ENCODE measurements at regions not wholly inside any gene's neighbourhood (a gene's known extent, or its start where the extent isn't known, plus 50 kb on each side); places are given as distances from the start of the nearest gene placed in this dataset.

- H3K79me2 ChIP-seq (ENCODE audit: insufficient read depth, low read depth): no peaks in the 10 kb centered on the region
- no peaks in the 10 kb centered on the region for H3K27me3 ChIP-seq (ENCODE audit: insufficient read depth, low read depth)
- no peaks in the 10 kb centered on the region for H4K20me1 ChIP-seq (ENCODE audit: insufficient read depth)
- no peak overlapping the region for H3K4me3 ChIP-seq (IDR thresholded peaks at IDR 0.05; ENCODE audit: insufficient read depth, low read depth, low read length)
- TF ChIP-seq, protein P1, sequence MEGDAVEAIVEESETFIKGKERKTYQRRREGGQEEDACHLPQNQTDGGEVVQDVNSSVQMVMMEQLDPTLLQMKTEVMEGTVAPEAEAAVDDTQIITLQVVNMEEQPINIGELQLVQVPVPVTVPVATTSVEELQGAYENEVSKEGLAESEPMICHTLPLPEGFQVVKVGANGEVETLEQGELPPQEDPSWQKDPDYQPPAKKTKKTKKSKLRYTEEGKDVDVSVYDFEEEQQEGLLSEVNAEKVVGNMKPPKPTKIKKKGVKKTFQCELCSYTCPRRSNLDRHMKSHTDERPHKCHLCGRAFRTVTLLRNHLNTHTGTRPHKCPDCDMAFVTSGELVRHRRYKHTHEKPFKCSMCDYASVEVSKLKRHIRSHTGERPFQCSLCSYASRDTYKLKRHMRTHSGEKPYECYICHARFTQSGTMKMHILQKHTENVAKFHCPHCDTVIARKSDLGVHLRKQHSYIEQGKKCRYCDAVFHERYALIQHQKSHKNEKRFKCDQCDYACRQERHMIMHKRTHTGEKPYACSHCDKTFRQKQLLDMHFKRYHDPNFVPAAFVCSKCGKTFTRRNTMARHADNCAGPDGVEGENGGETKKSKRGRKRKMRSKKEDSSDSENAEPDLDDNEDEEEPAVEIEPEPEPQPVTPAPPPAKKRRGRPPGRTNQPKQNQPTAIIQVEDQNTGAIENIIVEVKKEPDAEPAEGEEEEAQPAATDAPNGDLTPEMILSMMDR (conservative IDR thresholded peaks at IDR 0.05; ENCODE audit: low read depth, low read length): no peak
- H3K36me3 ChIP-seq (ENCODE audit: insufficient read depth): no peaks in the 10 kb centered on the region
- no peak overlapping the region for H3K4me2 ChIP-seq
- H2AFZ ChIP-seq (ENCODE audit: low read depth): no peak overlapping the region
- no peak overlapping the region for H3K27ac ChIP-seq
- no peaks in the 10 kb centered on the region for H3K4me1 ChIP-seq (ENCODE audit: low read depth, poor library complexity, severe bottlenecking)
- H3K9ac ChIP-seq: no peak overlapping the region
These were observed 159.6 kb downstream of the MFSD1 start for GRCh38 chr3:158961471-158961870.

- H2AFZ ChIP-seq (ENCODE audit: low read depth): no peak overlapping the region
- no peak overlapping the region for H3K4me2 ChIP-seq
These were observed 160.1 kb downstream of the MFSD1 start for GRCh38 chr3:158961911-158962310.

GRCh38 chr3:158970006-158970405, 168.2 kb downstream of the MFSD1 start:
- H3K79me2 ChIP-seq (ENCODE audit: insufficient read depth, low read depth): no peaks in the 10 kb centered on the region
- TF ChIP-seq, protein P1 (conservative IDR thresholded peaks at IDR 0.05; ENCODE audit: low read depth, low read length): no peak
- H3K36me3 ChIP-seq (ENCODE audit: insufficient read depth): no peaks in the 10 kb centered on the region
- H3K9ac ChIP-seq: no peak overlapping the region
- no peaks in the 10 kb centered on the region for H4K20me1 ChIP-seq (ENCODE audit: insufficient read depth)
- no peak overlapping the region for H2AFZ ChIP-seq (ENCODE audit: low read depth)
- no peaks in the 10 kb centered on the region for H3K27me3 ChIP-seq (ENCODE audit: insufficient read depth, low read depth)
- H3K4me2 ChIP-seq: no peak overlapping the region
- H3K4me3 ChIP-seq (IDR thresholded peaks at IDR 0.05; ENCODE audit: insufficient read depth, low read depth, low read length): no peak overlapping the region
- no peaks in the 10 kb centered on the region for H3K4me1 ChIP-seq (ENCODE audit: low read depth, poor library complexity, severe bottlenecking)
- H3K27ac ChIP-seq: no peak overlapping the region

More at GRCh38 chr3:158961911-158962310, 160.1 kb downstream of the MFSD1 start:
- TF ChIP-seq, protein P1 (conservative IDR thresholded peaks at IDR 0.05; ENCODE audit: low read depth, low read length): no peak
- Histone ChIP-seq H3K27ac (no peak overlapping the region), H3K4me3 (IDR thresholded peaks at IDR 0.05; ENCODE audit: insufficient read depth, low read depth, low read length) (no peak overlapping the region), H3K79me2 (ENCODE audit: insufficient read depth, low read depth) (no peaks in the 10 kb centered on the region), H4K20me1 (ENCODE audit: insufficient read depth) (no peaks in the 10 kb centered on the region), H3K36me3 (ENCODE audit: insufficient read depth) (no peaks in the 10 kb centered on the region), H3K9ac (no peak overlapping the region), H3K27me3 (ENCODE audit: insufficient read depth, low read depth) (no peaks in the 10 kb centered on the region), H3K4me1 (ENCODE audit: low read depth, poor library complexity, severe bottlenecking) (no peaks in the 10 kb centered on the region)

- H4K20me1 ChIP-seq (ENCODE audit: insufficient read depth): no peaks in the 10 kb centered on the region
- no peaks in the 10 kb centered on the region for H3K79me2 ChIP-seq (ENCODE audit: insufficient read depth, low read depth)
- no peak overlapping the region for H2AFZ ChIP-seq (ENCODE audit: low read depth)
- no peaks in the 10 kb centered on the region for H3K36me3 ChIP-seq (ENCODE audit: insufficient read depth)
- TF ChIP-seq, protein P1 (conservative IDR thresholded peaks at IDR 0.05; ENCODE audit: low read depth, low read length): no peak
- H3K27ac ChIP-seq: no peak overlapping the region
- H3K27me3 ChIP-seq (ENCODE audit: insufficient read depth, low read depth): no peaks in the 10 kb centered on the region
- H3K4me3 ChIP-seq (IDR thresholded peaks at IDR 0.05; ENCODE audit: insufficient read depth, low read depth, low read length): no peak overlapping the region
- no peak overlapping the region for H3K4me2 ChIP-seq
- H3K9ac ChIP-seq: no peak overlapping the region
- no peaks in the 10 kb centered on the region for H3K4me1 ChIP-seq (ENCODE audit: low read depth, poor library complexity, severe bottlenecking)
These were observed 173.1 kb downstream of the MFSD1 start for GRCh38 chr3:158974904-158975303.

All from KMS-11 (cell line).